NCI-H1417 (cell line): ENCODE measurements at regions not wholly inside any gene's neighbourhood (a gene's known extent, or its start where the extent isn't known, plus 50 kb on each side); places are given as distances from the start of the nearest gene placed in this dataset.

Experiments used
- DNase-seq, 3 experiments: peaks; one replicate each; lab custom pipeline; 2025; lab: John Stamatoyannopoulos, UW

DNA sequence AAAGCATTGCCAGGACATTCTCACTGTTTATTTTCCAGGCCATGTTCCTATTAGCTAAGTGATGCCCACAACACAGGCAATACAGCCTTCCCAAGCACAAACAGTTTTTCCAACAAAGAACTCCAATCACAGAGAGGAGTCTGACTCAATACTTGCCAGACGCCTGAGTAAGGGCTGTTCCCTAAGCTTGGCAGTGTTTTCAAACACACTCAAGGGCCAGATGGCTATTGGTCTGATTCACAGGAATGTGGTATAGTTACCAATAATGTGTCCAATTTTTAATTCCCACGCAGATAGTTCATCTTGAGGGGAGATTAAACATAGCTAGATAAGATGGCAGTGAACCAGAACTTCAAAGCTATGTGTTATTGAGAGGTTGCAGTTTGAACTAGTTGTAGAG lies 381.0 kb downstream of the SNAPC1 start:
- DNase-seq: no peak

DNA sequence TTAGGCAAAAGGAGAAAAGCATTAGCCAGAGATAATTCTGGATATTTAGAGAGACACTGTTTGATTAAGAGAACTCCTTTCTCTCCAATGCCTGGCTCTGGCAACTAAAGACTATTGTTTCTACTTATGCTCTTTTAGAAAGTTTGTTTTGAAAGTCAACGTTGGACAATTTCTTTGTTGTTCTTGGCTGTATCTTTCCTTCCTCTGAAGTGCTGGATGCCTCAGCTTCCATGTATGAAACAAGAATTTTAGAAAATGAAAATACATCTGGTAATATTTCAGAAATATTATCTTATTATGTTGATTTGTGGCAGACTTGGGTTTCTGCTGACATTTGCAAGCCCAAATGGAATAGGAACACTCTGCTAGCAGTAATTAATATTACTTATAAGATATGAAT lies 382.6 kb downstream of the SNAPC1 start:
- no peak for DNase-seq

DNA sequence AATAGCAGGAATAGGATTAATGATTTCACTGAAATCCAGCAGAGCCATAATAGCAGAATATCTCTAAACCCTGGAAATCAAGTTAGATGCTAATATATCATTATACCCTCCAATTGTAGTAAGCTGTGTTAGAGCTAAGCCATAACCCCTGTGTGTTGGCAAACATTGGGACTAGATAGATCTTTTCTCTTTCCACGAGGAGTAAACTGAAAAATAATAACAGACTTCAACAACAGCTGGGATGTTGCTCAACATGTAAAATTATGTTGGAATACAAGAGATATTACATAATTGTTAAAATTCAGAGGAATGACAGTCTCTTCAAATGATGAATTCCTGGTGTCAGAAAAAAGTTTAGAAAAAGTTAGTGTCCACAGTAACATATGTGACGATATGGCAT lies 383.8 kb downstream of the SNAPC1 start:
- DNase-seq: no peak

- DNase-seq: no peak
Measured at GRCh38 chr14:62156052-62156451, 393.8 kb downstream of the SNAPC1 start.

DNA sequence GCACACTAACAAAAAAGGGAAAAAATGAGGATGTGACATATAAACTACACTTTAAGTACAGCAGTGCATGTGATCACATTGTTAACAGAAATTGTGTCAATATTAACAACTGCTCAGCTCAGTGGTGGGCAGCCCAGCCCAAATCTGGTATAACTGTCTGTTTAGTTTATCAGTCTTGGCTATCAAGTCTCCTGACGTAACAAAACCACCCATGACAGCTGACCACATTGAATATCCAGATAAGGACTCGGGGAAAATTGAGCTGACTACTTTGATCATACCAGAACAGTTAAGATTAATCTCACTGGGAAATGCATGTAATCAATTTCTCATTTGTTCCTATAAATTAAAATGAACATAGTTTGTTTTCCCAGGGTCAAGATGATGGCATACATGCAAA lies 396.6 kb downstream of the SNAPC1 start:
- no peak for DNase-seq

DNA sequence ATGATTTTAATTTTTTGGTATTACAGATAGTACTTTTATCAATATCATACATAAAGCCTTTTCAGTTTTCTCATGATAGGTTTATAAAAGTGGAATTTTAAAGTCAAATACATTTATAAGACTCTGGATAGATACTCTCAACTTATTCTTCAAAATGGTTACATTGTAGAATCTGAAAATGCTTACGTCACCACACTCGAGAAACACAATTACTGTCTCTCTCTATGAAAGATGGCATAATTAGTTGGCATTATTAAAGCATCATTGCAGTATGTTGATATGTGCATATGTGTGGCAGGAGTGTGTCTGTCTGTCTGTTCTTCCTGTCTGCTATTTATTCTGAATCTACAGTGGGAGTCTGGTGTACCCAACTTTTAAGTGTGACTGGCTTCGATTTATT lies 397.1 kb downstream of the SNAPC1 start:
- DNase-seq: peak in 1 of 3 experiments; percentile 34

DNA sequence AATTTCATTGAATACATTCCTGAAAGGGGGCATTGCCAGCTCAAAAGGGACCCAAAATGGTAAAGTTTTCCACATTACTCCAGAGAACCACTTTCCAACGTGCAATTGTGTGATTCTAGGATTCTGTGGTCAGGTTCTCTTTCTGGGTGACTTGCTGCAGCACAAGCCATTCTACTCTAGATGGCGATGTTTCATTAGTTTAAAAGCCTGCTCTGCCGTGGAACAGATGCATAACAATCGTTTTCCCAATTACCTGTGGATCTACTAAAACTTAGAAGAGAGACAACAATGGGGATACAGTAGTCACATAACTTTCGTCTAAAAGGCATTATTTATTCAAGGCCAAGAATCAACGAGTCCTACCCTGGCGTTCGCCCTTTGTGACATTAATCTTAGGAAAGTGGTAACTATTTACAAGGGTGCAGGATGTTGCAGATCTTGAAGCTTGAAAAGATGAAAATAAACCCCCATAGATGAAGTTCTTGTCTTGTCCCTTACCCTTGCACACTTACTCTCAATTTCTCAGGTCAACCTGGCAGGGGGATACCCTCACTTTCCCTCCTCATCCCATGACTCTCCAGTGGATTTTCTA lies 400.9 kb downstream of the SNAPC1 start:
- DNase-seq: peak; percentile 65 to 87 (median 81)

DNA sequence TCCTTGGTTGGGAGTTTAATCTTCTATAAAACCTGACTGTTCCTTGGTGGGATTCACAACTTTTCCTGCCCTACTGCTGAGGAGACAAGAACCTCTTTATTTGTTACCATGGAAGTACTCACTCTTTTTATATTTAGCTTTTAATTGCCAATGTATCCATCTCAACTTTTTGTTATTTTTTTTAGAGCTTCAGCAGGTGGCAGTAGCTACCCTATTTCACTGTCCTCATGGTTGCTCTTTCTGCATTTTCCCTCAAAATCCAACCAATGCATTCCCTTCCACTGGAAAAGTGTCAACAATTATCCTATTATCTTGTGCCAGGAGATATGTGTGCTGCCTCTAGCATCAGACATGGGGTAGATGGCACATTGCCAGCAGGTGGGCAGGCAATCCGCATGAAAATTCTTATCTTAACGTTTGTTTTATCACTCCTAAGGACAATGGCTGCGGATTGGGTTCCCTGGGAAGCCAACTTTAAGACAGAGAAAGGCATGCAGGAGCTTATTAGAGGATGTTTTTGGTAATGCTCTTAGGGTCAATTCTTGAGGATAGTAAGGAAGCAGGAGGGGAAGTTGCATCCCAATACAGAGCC lies 406.4 kb downstream of the SNAPC1 start:
- DNase-seq: peak in 1 of 3 experiments; percentile 53

DNA sequence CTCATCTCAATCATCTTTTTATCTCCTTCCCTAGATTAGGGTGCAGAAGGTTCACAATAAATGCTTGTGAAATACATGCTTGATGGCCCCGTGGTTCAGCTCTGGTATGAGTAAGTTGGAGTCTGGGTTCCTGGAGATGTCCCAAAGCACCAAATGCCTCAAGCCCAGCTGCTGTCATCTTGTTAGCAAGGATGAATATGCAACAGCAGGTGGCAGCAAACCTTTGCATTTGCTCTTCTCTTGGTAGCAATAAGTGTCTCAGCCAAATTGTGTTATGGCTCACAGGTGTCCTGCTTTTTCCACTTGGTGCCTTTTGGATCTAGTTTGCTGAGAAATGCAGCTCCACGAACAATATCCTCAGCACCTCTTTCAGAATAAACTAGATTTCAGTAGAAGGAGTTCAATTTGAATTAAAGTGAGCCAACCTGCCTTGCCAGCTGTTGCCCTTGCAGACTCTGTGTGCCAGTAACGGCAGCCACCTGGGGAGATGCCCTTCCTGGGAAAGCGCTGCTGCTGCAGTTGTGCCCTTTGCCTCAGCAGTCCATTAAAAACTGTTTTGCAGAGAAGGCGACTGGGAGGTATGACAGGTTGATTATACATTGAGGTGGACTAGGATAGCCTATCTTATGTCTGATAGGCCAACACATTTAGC lies 417.3 kb downstream of the SNAPC1 start:
- peak; percentile 79 to 94 (median 84) for DNase-seq

DNA sequence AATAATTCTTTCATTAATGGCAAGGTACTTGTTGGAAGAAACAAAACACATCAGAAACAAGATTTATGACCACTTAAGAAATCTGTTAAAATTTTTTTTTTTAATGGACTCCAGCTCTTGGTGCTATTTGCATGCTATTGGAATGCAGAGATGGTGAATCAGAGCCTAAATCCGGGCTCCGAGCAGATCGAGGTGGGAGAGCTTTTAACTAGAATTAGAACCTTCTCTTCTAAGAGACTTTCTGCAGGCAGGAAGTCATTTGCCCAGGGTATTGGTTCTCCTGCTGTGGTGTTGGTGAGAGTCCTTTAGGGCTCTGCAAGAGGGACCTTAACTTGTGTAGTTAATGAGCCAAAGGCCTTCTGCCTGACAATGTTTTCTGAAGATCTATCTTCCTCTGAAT lies 419.4 kb downstream of the SNAPC1 start:
- peak in 1 of 3 experiments; percentile 21 for DNase-seq

DNA sequence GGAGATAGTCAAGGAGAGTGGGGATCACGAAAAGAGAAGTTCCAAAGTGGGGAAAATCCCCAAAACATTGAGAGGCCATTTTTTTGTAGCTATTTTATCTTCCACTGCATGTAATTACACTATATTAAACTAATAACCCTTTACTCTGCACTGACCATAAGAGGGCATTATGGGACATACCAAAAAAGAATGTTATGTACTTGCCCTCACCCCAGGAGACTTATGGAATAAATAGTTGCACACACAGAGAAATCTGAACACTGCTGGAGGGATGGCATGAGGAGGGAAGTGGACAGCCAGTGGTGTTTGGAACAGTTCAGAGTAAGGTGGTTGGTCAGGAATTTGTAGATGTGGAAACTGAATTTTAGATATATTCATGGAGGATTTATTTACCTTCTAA lies 422.9 kb downstream of the SNAPC1 start:
- no peak for DNase-seq

DNA sequence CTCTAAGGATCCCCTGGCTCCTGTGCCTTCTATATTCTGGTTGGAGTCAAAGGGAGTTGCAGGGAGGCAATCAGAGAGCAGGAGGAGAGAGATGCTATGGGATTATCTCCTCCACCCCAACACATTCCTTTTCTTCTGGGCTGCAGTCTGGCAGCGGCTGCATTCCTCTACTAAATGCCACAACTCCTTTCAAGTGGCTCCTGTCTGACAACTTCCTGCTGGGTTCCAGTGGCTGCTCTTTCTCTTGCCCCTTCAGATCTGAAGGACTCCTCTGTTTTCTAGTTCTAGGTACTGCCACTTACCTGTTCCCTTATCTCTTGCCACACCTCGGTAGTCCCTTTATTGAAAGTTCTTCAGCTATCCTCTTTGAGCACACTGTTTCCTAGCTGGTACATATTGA lies 425.0 kb downstream of the SNAPC1 start:
- no peak for DNase-seq

DNA sequence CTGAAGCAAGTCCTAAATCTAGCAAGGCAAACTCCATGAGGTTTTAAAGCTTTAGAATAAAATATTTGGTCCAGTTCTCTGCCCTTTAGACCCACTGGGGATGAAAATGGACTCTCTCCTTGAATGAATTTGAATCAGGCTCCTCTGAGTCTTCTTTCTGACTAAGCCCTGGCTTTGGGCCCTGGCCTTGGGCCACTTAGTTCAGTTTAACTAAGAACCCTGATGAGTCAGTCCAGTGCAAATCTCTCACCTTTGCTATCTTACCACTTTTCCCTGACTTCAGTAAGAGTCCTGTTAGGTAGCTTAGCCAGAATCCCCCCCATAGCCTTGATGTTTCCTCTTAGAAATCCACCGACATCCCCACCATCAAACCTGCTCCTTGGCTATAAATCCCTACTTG lies 427.5 kb downstream of the SNAPC1 start:
- no peak for DNase-seq

- no peak for DNase-seq
Measured at GRCh38 chr14:62206456-62206855, 444.2 kb downstream of the SNAPC1 start.

DNA sequence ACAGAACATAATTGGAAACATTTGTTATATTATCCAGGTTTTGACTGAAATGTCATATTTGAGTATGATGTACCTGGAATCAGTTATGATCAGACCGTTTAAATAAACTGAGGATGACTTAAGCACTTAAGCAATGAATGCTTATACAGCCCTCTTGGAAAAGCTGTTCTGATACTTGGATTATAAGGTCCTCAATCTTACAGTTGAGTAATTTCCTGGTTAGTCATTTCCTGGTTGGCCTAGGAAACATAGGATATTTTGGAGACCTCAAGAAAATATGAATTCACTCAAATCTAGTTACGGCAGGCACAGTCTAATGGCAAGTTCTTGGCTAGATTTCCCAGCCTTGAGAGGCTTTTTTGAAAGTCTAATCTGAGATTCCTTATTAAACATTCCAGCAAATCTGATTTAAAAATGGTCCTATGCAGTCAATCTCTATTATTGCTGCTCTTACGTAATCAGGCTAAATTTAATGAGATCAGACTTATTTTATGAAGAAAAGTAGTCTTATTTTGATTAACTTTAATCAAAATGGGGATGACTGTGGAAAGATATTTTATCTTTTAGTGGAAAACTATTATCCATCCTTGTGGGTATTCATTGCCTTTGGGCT lies 447.2 kb downstream of the SNAPC1 start:
- no peak for DNase-seq

DNA sequence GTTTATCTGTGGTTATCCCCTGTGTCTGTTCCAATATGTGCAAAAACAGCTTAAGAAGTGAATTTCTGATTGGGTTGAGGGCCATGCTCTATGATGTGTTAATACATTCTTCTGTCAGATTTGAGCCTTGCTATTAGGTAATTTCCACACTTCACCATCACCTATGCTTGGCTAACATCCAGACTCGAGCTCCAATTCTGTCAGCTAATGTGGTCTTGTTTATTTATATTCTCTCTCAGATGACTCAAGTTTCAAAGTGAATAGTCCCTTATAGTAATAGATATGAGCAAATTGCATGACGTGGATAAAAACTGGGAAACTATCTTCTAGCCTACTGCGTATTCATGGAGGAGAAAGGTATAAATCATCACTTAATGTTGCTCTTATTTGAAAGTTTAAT lies 451.3 kb downstream of the SNAPC1 start:
- peak in 1 of 3 experiments; percentile 72 for DNase-seq

GRCh38 chr14:62216121-62216520 lies 453.9 kb downstream of the SNAPC1 start:
- no peak for DNase-seq

DNA sequence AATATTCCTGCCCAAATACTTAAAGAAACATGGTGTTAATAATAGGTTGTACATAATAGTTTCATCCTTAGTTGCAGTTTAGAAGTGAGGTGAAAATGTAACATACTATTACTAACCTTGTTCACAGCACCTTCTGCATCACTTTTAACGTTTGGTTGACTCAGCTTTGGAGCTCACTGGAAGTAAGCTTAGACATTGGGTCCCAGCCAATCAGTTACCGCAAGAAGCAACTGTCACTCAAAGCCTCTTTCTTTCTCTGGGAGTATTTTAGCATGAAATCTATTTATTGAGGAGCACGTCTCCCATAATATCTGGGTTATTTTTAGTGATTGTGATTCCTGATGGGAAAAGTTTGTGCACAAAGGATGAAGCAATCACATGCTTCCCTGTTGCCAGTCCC lies 472.6 kb downstream of the SNAPC1 start:
- no peak for DNase-seq

GRCh38 chr14:62244221-62244620 lies 482.0 kb downstream of the SNAPC1 start:
- no peak for DNase-seq

DNA sequence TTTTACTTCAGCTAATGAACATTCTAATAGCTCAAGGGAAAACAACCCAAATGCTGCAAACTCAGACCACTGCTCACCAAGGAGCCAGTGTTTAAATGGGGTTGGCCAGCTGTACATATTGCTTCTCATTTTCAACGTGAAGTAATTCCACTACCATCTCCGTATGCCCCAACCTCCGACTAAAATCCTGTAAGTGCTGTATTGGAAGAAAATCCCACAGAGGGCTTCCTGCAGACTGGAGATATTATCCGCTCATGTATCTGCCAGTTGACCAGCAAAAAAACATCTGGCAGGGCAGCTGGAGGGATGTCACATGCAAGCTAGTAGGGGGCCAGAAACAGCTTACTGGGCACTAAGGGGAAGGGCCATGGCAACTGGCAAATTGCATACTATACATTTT lies 485.0 kb downstream of the SNAPC1 start:
- DNase-seq: no peak

GRCh38 chr14:62251237-62251636 lies 489.0 kb downstream of the SNAPC1 start:
- DNase-seq: no peak

- no peak for DNase-seq
Measured at GRCh38 chr14:62253171-62253570, 491.0 kb downstream of the SNAPC1 start.

DNA sequence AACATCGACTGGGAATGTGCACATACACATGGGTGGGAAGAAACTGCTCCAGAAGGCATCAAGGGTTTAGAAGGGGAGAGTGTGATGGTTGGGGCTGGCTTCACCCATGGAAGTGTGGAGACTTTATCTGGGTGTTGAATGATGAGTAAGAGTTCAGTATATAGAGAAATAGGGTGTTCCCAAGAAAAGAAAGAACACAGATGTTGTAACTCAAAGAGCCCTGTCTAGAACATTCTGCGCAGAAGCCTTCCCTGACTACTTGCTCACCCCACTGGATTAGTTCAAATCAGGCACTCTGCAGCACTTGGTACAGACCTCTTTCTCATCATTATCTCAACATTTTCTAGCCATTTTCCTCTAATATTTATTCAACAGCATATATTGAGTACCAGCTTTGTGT lies 491.7 kb downstream of the SNAPC1 start:
- DNase-seq: no peak
